ENCODE measurements at regions not wholly inside any gene's neighbourhood (a gene's known extent, or its start where the extent isn't known, plus 50 kb on each side); places are given as distances from the start of the nearest gene placed in this dataset.
A peak's percentile ranks its signal among the peaks of the same experiment; 100 is the strongest.

DNA sequence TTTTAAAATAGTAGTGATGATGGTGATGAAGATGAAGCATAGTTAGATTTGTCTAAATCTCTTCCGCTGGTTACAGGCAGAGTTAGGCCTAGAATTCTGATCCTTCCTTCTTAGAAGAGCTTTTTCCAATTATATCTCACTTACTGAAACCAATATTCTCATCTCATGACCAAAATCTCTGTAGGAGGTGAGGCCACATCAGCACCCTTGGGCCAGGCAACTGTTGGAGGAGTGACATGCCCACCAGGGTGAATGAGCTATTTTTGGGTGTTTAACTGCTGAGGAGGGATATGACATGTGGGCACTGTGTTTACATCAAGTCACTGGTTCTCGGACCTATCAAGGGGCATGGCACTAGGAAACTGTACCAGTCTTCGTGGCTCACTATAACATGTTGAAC, 102.2 kb upstream of the SLC24A3 start:
- TF ChIP-seq JUND (IDR thresholded peaks at IDR 0.05; ENCODE audit: low read depth) = no peak
- in situ Hi-C loops (cut with HindIII; ENCODE audit: low pct_unique_long_range_greater_than_20kb, low sequenced_read_pairs) = no loop called here
- DNase-seq (ENCODE audit: low read depth in 1 of 2, low spot score in 1 of 2) = no peak

DNA sequence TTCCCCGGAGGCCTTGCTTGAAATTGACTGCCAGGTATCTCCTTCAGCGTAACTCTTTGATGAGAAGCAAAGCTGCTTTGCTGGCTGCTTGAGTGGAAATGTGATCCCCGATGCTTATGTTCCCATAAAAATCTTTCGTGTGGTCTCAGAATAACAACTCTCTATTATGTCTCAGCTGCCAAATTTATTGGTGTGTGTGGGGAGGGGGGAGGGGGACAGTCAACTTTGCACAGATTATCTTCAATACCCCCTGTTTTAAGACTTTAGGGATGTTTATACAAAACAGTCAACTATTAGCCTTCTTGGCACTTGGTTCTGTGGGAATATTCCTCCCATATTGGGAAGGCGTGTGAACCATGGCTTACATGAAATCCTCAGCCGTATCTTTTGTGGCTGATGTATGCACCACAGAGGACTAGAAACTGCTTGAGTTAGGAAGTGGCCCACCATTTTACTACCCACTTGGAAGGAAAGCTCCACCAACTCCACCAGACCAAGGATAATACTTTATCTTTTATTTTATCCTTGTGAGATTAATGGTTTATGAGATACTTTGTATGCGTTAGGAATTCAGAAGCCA, 101.5 kb upstream of the SLC24A3 start:
- DNase-seq (ENCODE audit: low read depth in 1 of 2, low spot score in 1 of 2) = no peak
- no peak for TF ChIP-seq JUND (IDR thresholded peaks at IDR 0.05; ENCODE audit: low read depth)
- in situ Hi-C loops (cut with HindIII; ENCODE audit: low pct_unique_long_range_greater_than_20kb, low sequenced_read_pairs) = no loop called here

GRCh38 chr20:19112828-19113227, 99.6 kb upstream of the SLC24A3 start:
- DNase-seq (ENCODE audit: low read depth in 1 of 2, low spot score in 1 of 2) = no peak
- in situ Hi-C loops (cut with HindIII; ENCODE audit: low pct_unique_long_range_greater_than_20kb, low sequenced_read_pairs) = no loop called here

GRCh38 chr20:19113343-19113930, 99.0 kb upstream of the SLC24A3 start:
- TF ChIP-seq JUND (IDR thresholded peaks at IDR 0.05; ENCODE audit: low read depth) = no peak
- in situ Hi-C loops (cut with HindIII; ENCODE audit: low pct_unique_long_range_greater_than_20kb, low sequenced_read_pairs) = no loop called here
- no peak for DNase-seq (ENCODE audit: low read depth in 1 of 2, low spot score in 1 of 2)

More at GRCh38 chr20:19112828-19113227, 99.6 kb upstream of the SLC24A3 start:
- TF ChIP-seq JUND (IDR thresholded peaks at IDR 0.05; ENCODE audit: low read depth) = no peak

GRCh38 chr20:19114410-19114809, 98.0 kb upstream of the SLC24A3 start:
- in situ Hi-C loops (cut with HindIII; ENCODE audit: low pct_unique_long_range_greater_than_20kb, low sequenced_read_pairs) = no loop called here
- TF ChIP-seq JUND (IDR thresholded peaks at IDR 0.05; ENCODE audit: low read depth) = no peak
- DNase-seq (ENCODE audit: low read depth in 1 of 2, low spot score in 1 of 2) = peak; percentile 27 to 65

- in situ Hi-C loops (cut with HindIII; ENCODE audit: low pct_unique_long_range_greater_than_20kb, low sequenced_read_pairs) = no loop called here
- no peak for TF ChIP-seq JUND (IDR thresholded peaks at IDR 0.05; ENCODE audit: low read depth)
- no peak for DNase-seq (ENCODE audit: low read depth in 1 of 2, low spot score in 1 of 2)
Measured at GRCh38 chr20:19115581-19115980, 96.9 kb upstream of the SLC24A3 start.

GRCh38 chr20:19120011-19120410, 92.4 kb upstream of the SLC24A3 start:
- DNase-seq (ENCODE audit: low read depth in 1 of 2, low spot score in 1 of 2) = no peak
- in situ Hi-C loops (cut with HindIII; ENCODE audit: low pct_unique_long_range_greater_than_20kb, low sequenced_read_pairs) = no loop called here
- TF ChIP-seq JUND (IDR thresholded peaks at IDR 0.05; ENCODE audit: low read depth) = no peak

DNA sequence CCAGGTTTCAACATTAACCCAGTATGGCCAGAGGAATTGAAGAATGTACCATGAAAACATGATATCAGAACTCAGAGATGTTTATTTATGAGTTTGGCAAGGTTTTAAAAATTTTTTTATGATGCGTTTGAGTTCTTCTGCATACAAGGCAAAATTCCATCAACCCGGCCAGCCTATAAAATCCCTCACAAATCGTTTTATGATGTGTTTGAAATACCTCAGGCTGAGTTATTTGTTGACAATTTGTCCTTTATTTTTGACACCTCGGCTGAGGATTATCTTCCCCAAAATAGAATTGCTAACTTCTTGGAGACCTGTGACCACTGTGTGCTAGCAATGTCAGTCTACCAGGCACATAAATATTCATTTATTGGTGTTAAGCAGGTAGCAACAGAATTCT, 91.9 kb upstream of the SLC24A3 start:
- DNase-seq (ENCODE audit: low read depth in 1 of 2, low spot score in 1 of 2) = no peak
- TF ChIP-seq JUND (IDR thresholded peaks at IDR 0.05; ENCODE audit: low read depth) = no peak
- in situ Hi-C loops (cut with HindIII; ENCODE audit: low pct_unique_long_range_greater_than_20kb, low sequenced_read_pairs) = no loop called here

GRCh38 chr20:19121463-19121862, 91.0 kb upstream of the SLC24A3 start:
- no peak for DNase-seq (ENCODE audit: low read depth in 1 of 2, low spot score in 1 of 2)
- in situ Hi-C loops (cut with HindIII; ENCODE audit: low pct_unique_long_range_greater_than_20kb, low sequenced_read_pairs) = no loop called here
- TF ChIP-seq JUND (IDR thresholded peaks at IDR 0.05; ENCODE audit: low read depth) = no peak

DNA sequence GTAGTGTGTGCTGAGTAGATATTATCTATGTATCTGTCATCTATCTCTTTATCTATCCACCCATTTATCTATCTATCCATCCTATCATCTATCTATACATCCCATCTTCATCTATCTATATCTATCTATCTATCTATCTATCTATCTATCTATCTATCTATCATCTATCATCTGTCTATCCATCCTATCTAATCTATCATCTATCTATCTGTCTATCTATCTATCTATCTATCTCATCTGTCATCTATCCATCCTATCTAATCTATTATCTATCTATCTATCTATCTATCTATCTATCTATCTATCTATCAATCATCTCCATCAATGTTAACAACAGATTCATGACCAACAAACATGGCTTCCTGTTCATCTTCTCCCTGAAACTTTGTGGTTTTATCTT, 90.5 kb upstream of the SLC24A3 start:
- no peak for DNase-seq (ENCODE audit: low read depth in 1 of 2, low spot score in 1 of 2)
- in situ Hi-C loops (cut with HindIII; ENCODE audit: low pct_unique_long_range_greater_than_20kb, low sequenced_read_pairs) = no loop called here
- TF ChIP-seq JUND (IDR thresholded peaks at IDR 0.05; ENCODE audit: low read depth) = no peak

GRCh38 chr20:19122395-19122794, 90.0 kb upstream of the SLC24A3 start:
- TF ChIP-seq JUND (IDR thresholded peaks at IDR 0.05; ENCODE audit: low read depth) = no peak
- DNase-seq (ENCODE audit: low read depth in 1 of 2, low spot score in 1 of 2) = no peak
- in situ Hi-C loops (cut with HindIII; ENCODE audit: low pct_unique_long_range_greater_than_20kb, low sequenced_read_pairs) = no loop called here

DNA sequence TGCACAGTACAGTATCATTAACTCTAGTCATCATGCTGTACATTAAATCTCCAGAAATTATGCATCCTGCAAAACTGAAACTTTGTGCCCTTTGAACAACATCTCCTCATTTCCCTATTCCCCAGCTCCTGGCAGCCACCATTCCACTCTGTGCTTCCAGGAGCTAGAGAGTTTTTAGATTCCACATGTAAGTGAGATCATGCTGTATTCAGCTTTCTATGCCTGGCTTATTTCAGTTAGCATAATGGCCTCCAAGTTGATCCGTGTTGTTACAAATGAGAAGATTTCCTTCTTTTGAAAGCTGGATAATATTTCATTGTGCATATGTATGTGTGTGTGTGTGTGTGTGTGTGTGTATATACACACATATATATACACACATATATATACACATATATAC, 86.9 kb upstream of the SLC24A3 start:
- in situ Hi-C loops (cut with HindIII; ENCODE audit: low pct_unique_long_range_greater_than_20kb, low sequenced_read_pairs) = no loop called here
- TF ChIP-seq JUND (IDR thresholded peaks at IDR 0.05; ENCODE audit: low read depth) = no peak

GRCh38 chr20:19129306-19129705, 83.1 kb upstream of the SLC24A3 start:
- in situ Hi-C loops (cut with HindIII; ENCODE audit: low pct_unique_long_range_greater_than_20kb, low sequenced_read_pairs) = no loop called here
- no peak for TF ChIP-seq JUND (IDR thresholded peaks at IDR 0.05; ENCODE audit: low read depth)
- no peak for DNase-seq (ENCODE audit: low read depth in 1 of 2, low spot score in 1 of 2)

More for the DNA sequence above, 86.9 kb upstream of the SLC24A3 start:
- no peak for DNase-seq (ENCODE audit: low read depth in 1 of 2, low spot score in 1 of 2)
